Neural cell (in vitro differentiated cells): ENCODE measurements at regions not wholly inside any gene's neighbourhood (a gene's known extent, or its start where the extent isn't known, plus 50 kb on each side); places are given as distances from the start of the nearest gene placed in this dataset.

Source experiments
- H2AFZ ChIP-seq: fragments of 200-600, 300-800 bp; sonication (generic), shearing (Covaris generic); 2 replicates; pipeline ENCODE4 v1.6.0; 2014; ENCODE audit warnings: low read depth, mild to moderate bottlenecking, antibody characterized with exemption, low read length, moderate library complexity
- H3F3A ChIP-seq: fragments of 200-600 bp; shearing (Covaris generic); 2 replicates; pipeline ENCODE4 v1.6.1; 2016; ENCODE audit warnings: mild to moderate bottlenecking, moderate library complexity, mixed read lengths, antibody characterized with exemption, low read length; ENCODE audit not compliant: insufficient read depth, poor library complexity, severe bottlenecking
- H3K27ac ChIP-seq: fragments of 200-600, 300-800 bp; sonication (generic), shearing (Covaris generic); 2 replicates; pipeline ENCODE4 v1.5.1; 2014; ENCODE audit warnings: mild to moderate bottlenecking, low read length, moderate library complexity
- H3K27me3 ChIP-seq: fragments of 300-800, 200-600 bp; sonication (generic), shearing (Covaris generic); 2 replicates; pipeline ENCODE4 v1.6.0; 2014; ENCODE audit warnings: mild to moderate bottlenecking, low read depth, low read length, moderate library complexity; ENCODE audit not compliant: insufficient read depth
- H3K36me3 ChIP-seq: fragments of 300-800, 200-600 bp; sonication (generic), shearing (Covaris generic); 2 replicates; pipeline ENCODE4 v1.5.1; 2014; ENCODE audit warnings: mild to moderate bottlenecking, antibody characterized with exemption, low read length, moderate library complexity; ENCODE audit not compliant: insufficient read depth
- H3K4me2 ChIP-seq: fragments of 300-800, 200-600 bp; sonication (generic), shearing (Covaris generic); 2 replicates; pipeline ENCODE4 v1.6.0; 2014; ENCODE audit warnings: mild to moderate bottlenecking, low read length
- H3K4me3 ChIP-seq: fragments of 300-800, 200-600 bp; sonication (generic), shearing (Covaris generic); 2 replicates; pipeline ENCODE4 v1.5.1; 2014; ENCODE audit warnings: mild to moderate bottlenecking, low read length, moderate library complexity
- H3K79me2 ChIP-seq: fragments of 200-600 bp; shearing (Covaris generic); replicated peaks from 2 replicates; pipeline ENCODE4 v1.6.0; 2014; ENCODE audit warnings: mild to moderate bottlenecking, low read length, moderate library complexity; ENCODE audit not compliant: insufficient read depth
- H3K9ac ChIP-seq: fragments of 300-800, 200-600 bp; sonication (generic), shearing (Covaris generic); 2 replicates; pipeline ENCODE4 v1.6.1; 2016; ENCODE audit warnings: mild to moderate bottlenecking, low read length, mixed read lengths
- H3K9me2 ChIP-seq: fragments of 200-600 bp; shearing (Covaris generic); 2 replicates; pipeline ENCODE4 v1.6.1; 2016; ENCODE audit warnings: mild to moderate bottlenecking, low read length, mixed read lengths; ENCODE audit not compliant: insufficient read depth
- H3K9me3 ChIP-seq: fragments of 200-600, 300-800 bp; sonication (generic), shearing (Covaris generic); 2 replicates; pipeline ENCODE4 v1.6.1; 2016; ENCODE audit warnings: mild to moderate bottlenecking, mixed run types, low read length, moderate library complexity, mixed read lengths
- H4K20me1 ChIP-seq: fragments of 200-600 bp; shearing (Covaris generic); 2 replicates; pipeline ENCODE4 v1.6.1; 2016; ENCODE audit warnings: mild to moderate bottlenecking, mixed run types; ENCODE audit not compliant: insufficient read depth
- CTCF ChIP-seq: fragments of 450-650 bp; IDR thresholded peaks from 2 replicates; pipeline ENCODE4 v1.5.1; 2014; ENCODE audit warnings: antibody characterized with exemption, mild to moderate bottlenecking, moderate library complexity; ENCODE audit not compliant: poor library complexity, severe bottlenecking
- EP300 ChIP-seq: fragments of 450-650 bp; conservative IDR thresholded peaks from 2 replicates; pipeline ENCODE4 v1.6.1; 2014; ENCODE audit warnings: antibody characterized with exemption, mild to moderate bottlenecking, moderate library complexity; ENCODE audit not compliant: poor library complexity, severe bottlenecking
- EZH2 ChIP-seq: fragments of 200-600, 300-800 bp; shearing (Covaris generic), sonication (generic); IDR thresholded peaks from 2 replicates; pipeline ENCODE4 v1.6.1; 2014; ENCODE audit warnings: antibody characterized with exemption, low read length, borderline replicate concordance, mild to moderate bottlenecking; ENCODE audit not compliant: insufficient read depth, poor library complexity, severe bottlenecking
- MXI1 ChIP-seq: fragments of 450-650 bp; conservative IDR thresholded peaks from 2 replicates; pipeline ENCODE4 v1.6.1; 2014; ENCODE audit warnings: antibody characterized with exemption, mild to moderate bottlenecking; ENCODE audit not compliant: poor library complexity, severe bottlenecking
- POLR2AphosphoS5 ChIP-seq: IDR thresholded peaks from 2 replicates; pipeline ENCODE4 v1.6.1; 2012
- RAD21 ChIP-seq: fragments of 450-650 bp; conservative IDR thresholded peaks from 2 replicates; pipeline ENCODE4 v1.6.1; 2014; ENCODE audit warnings: antibody characterized with exemption, mild to moderate bottlenecking, moderate library complexity
- REST ChIP-seq: IDR thresholded peaks from 2 replicates; pipeline ENCODE4 v1.6.1; 2012; ENCODE audit warnings: borderline replicate concordance
- SMC3 ChIP-seq: fragments of 450-650 bp; conservative IDR thresholded peaks from 2 replicates; pipeline ENCODE4 v1.6.1; 2014; ENCODE audit warnings: antibody characterized with exemption, mild to moderate bottlenecking, moderate library complexity; ENCODE audit not compliant: poor library complexity
- TAF1 ChIP-seq: IDR thresholded peaks from 2 replicates; pipeline ENCODE4 v1.6.1; 2012; ENCODE audit warnings: low read depth

- Histone ChIP-seq H3K4me3 (no peak overlapping the region), H3K9ac (no peak overlapping the region), H2AFZ (no peak overlapping the region), H3K27ac (peak overlapping the region; percentile 3), H3K79me2 (no peaks in the 10 kb centered on the region), H3K4me2 (no peak overlapping the region), H3K27me3 (no peaks in the 10 kb centered on the region), H3F3A (peaks cover 17% of the 10 kb centered on the region), H4K20me1 (no peaks in the 10 kb centered on the region), H3K9me3 (no peaks in the 10 kb centered on the region), H3K36me3 (no peaks in the 10 kb centered on the region), H3K9me2 (no peaks in the 10 kb centered on the region)
- TF ChIP-seq SMC3 (no peak), EZH2 (no peak), TAF1 (no peak), RAD21 (no peak), CTCF (no peak), MXI1 (no peak), EP300 (no peak), POLR2AphosphoS5 (no peak)
Observed at GRCh38 chr18:29248805-29249204, 1071.9 kb upstream of the CDH2 start.

GRCh38 chr18:29241199-29241598 lies 1064.3 kb upstream of the CDH2 start:
- H3K4me3 ChIP-seq = no peak overlapping the region
- H3K27ac ChIP-seq = no peak overlapping the region
- no peak overlapping the region for H2AFZ ChIP-seq
- no peak overlapping the region for H3K9ac ChIP-seq
- no peaks in the 10 kb centered on the region for H3K9me3 ChIP-seq
- H3K79me2 ChIP-seq = no peaks in the 10 kb centered on the region
- TF ChIP-seq POLR2AphosphoS5 (no peak), EZH2 (no peak), RAD21 (no peak), TAF1 (no peak)
- no peaks in the 10 kb centered on the region for H3K9me2 ChIP-seq
- no peaks in the 10 kb centered on the region for H4K20me1 ChIP-seq
- H3K27me3 ChIP-seq = no peaks in the 10 kb centered on the region
- H3K36me3 ChIP-seq = no peaks in the 10 kb centered on the region
- H3F3A ChIP-seq = no peaks in the 10 kb centered on the region
- H3K4me2 ChIP-seq = no peak overlapping the region

- TF ChIP-seq RAD21 (no peak), MXI1 (no peak), EP300 (no peak), EZH2 (no peak), TAF1 (no peak), CTCF (no peak), SMC3 (no peak), POLR2AphosphoS5 (no peak), REST (no peak)
- Histone ChIP-seq H3K27ac (no peak overlapping the region), H3K36me3 (no peaks in the 10 kb centered on the region), H2AFZ (no peak overlapping the region), H3F3A (no peaks in the 10 kb centered on the region), H3K9me2 (no peaks in the 10 kb centered on the region), H3K79me2 (no peaks in the 10 kb centered on the region), H3K27me3 (no peaks in the 10 kb centered on the region), H3K4me2 (no peak overlapping the region), H3K4me3 (no peak overlapping the region), H3K9ac (no peak overlapping the region), H3K9me3 (no peaks in the 10 kb centered on the region), H4K20me1 (no peaks in the 10 kb centered on the region)
Observed at GRCh38 chr18:29234751-29235150, 1057.8 kb upstream of the CDH2 start.
